ENCODE measurements at regions not wholly inside any gene's neighbourhood (a gene's known extent, or its start where the extent isn't known, plus 50 kb on each side); places are given as distances from the start of the nearest gene placed in this dataset.

DNA sequence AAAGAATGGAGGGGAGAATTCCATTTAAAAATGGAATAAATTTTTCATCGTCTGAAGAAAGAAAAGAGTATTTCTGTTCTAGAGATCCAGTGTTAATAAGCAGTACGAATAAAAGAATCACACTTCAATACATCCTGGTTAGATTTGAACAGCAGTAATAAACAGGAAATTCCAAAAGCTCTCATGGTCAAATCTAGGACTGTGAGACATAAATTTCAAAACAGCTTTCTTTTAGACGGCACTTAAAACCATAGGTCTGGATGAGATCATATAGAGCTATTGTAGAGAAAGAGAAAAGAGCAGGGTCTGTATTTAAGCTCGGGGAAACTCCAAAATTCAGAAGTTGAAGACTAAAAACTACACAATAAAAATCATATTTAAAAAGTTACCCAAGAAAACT lies 1006.9 kb upstream of the CTNND2 start:
- ChIA-PET RAD21 (ENCODE audit: low non-redundant PET in 1 of 2, low total read pairs in 2 of 2, uncharacterized antibody in 2 of 2, unreplicated experiment in 2 of 2) (no interaction called here), CTCF (no interaction called here), POLR2A (no interaction called here)
- H3K4me2 ChIP-seq (ENCODE audit: low read length): no peak overlapping the region
- no TSS peak for BruUV-seq (replicated peaks)
- ATAC-seq (no peak), DNase-seq (ENCODE audit: low read depth, low spot score) (no peak)
- no peak overlapping the region for H2AFZ ChIP-seq (ENCODE audit: low read depth, low read length, poor library complexity, severe bottlenecking)
- H3K27me3 ChIP-seq (ENCODE audit: insufficient read depth, low read length): no peaks in the 10 kb centered on the region
- H3K4me1 ChIP-seq (ENCODE audit: control insufficient read depth in 1 of 2, insufficient read depth in 2 of 2, low read length in 2 of 2): no peaks in the 10 kb centered on the region
- no peaks in the 10 kb centered on the region for H3K79me2 ChIP-seq (ENCODE audit: insufficient read depth, low read length)
- no peaks in the 10 kb centered on the region for H3K36me3 ChIP-seq (ENCODE audit: control insufficient read depth in 1 of 2, insufficient read depth in 2 of 2, low read length in 2 of 2)
- no peak overlapping the region for H3K9ac ChIP-seq (ENCODE audit: low read length)
- H3K4me3 ChIP-seq (replicated peaks in 1 of 2; ENCODE audit: low read depth in 1 of 2, low read length in 2 of 2): no peak overlapping the region
- H4K20me1 ChIP-seq (ENCODE audit: insufficient read depth): no peaks in the 10 kb centered on the region
- intact Hi-C loops (cut with micrococcal nuclease): no loop called here
- H3K9me2 ChIP-seq (ENCODE audit: insufficient read depth): no peaks in the 10 kb centered on the region
- no peak overlapping the region for H3K27ac ChIP-seq (ENCODE audit: low read depth, low read length)
- no peak for TF ChIP-seq TCF7L2 (IDR thresholded peaks at IDR 0.05; ENCODE audit: borderline replicate concordance, extremely low read depth, insufficient read depth, insufficient read length)
- TF ChIP-seq, protein P1, sequence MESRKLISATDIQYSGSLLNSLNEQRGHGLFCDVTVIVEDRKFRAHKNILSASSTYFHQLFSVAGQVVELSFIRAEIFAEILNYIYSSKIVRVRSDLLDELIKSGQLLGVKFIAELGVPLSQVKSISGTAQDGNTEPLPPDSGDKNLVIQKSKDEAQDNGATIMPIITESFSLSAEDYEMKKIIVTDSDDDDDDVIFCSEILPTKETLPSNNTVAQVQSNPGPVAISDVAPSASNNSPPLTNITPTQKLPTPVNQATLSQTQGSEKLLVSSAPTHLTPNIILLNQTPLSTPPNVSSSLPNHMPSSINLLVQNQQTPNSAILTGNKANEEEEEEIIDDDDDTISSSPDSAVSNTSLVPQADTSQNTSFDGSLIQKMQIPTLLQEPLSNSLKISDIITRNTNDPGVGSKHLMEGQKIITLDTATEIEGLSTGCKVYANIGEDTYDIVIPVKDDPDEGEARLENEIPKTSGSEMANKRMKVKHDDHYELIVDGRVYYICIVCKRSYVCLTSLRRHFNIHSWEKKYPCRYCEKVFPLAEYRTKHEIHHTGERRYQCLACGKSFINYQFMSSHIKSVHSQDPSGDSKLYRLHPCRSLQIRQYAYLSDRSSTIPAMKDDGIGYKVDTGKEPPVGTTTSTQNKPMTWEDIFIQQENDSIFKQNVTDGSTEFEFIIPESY (IDR thresholded peaks at IDR 0.05; ENCODE audit: extremely low read depth, insufficient replicate concordance, low read length): no peak
- no peak for TF ChIP-seq YY1 (IDR thresholded peaks at IDR 0.05; ENCODE audit: extremely low read depth, insufficient replicate concordance, low read depth, low read length)
- no peak for TF ChIP-seq CEBPB (IDR thresholded peaks at IDR 0.05; ENCODE audit: low read depth)
- no peak for TF ChIP-seq EGR1 (IDR thresholded peaks at IDR 0.05; ENCODE audit: low read depth)
- TF ChIP-seq SP1 (IDR thresholded peaks at IDR 0.05; ENCODE audit: low read depth): no peak
- TF ChIP-seq, protein P2, sequence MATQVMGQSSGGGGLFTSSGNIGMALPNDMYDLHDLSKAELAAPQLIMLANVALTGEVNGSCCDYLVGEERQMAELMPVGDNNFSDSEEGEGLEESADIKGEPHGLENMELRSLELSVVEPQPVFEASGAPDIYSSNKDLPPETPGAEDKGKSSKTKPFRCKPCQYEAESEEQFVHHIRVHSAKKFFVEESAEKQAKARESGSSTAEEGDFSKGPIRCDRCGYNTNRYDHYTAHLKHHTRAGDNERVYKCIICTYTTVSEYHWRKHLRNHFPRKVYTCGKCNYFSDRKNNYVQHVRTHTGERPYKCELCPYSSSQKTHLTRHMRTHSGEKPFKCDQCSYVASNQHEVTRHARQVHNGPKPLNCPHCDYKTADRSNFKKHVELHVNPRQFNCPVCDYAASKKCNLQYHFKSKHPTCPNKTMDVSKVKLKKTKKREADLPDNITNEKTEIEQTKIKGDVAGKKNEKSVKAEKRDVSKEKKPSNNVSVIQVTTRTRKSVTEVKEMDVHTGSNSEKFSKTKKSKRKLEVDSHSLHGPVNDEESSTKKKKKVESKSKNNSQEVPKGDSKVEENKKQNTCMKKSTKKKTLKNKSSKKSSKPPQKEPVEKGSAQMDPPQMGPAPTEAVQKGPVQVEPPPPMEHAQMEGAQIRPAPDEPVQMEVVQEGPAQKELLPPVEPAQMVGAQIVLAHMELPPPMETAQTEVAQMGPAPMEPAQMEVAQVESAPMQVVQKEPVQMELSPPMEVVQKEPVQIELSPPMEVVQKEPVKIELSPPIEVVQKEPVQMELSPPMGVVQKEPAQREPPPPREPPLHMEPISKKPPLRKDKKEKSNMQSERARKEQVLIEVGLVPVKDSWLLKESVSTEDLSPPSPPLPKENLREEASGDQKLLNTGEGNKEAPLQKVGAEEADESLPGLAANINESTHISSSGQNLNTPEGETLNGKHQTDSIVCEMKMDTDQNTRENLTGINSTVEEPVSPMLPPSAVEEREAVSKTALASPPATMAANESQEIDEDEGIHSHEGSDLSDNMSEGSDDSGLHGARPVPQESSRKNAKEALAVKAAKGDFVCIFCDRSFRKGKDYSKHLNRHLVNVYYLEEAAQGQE (IDR thresholded peaks at IDR 0.05; ENCODE audit: low read depth): no peak
- TF ChIP-seq POLR2AphosphoS5 (IDR thresholded peaks at IDR 0.05; ENCODE audit: low read depth, low read length): no peak
- no peak for TF ChIP-seq ZNF274 (IDR thresholded peaks at IDR 0.05; ENCODE audit: low read depth, low read length)
- TF ChIP-seq EZH2 (IDR thresholded peaks at IDR 0.05): no peak
- H3K9me3 ChIP-seq (ENCODE audit: control insufficient read depth in 1 of 2, insufficient read depth in 1 of 2, low read depth in 1 of 2, low read length in 2 of 2): peaks cover 8 to 17% of the 10 kb centered on the region in 2 experiments; a peak in 2 of 4 replicates

Data from HCT116 (cell line).